WI38 (cell line): ENCODE measurements at regions not wholly inside any gene's neighbourhood (a gene's known extent, or its start where the extent isn't known, plus 50 kb on each side); places are given as distances from the start of the nearest gene placed in this dataset.

ENCODE experiments used
- H3K4me3 ChIP-seq: 2 replicates; pipeline ENCODE4 v1.5.1; 2011; ENCODE audit warnings: low read depth, mild to moderate bottlenecking, control low read depth, low read length
- TF ChIP-seq, protein P1 (sequence below): IDR thresholded peaks from 2 replicates; pipeline ENCODE4 v1.5.1; 2012; ENCODE audit warnings: low read depth, mild to moderate bottlenecking, control low read depth, low read length

DNA sequence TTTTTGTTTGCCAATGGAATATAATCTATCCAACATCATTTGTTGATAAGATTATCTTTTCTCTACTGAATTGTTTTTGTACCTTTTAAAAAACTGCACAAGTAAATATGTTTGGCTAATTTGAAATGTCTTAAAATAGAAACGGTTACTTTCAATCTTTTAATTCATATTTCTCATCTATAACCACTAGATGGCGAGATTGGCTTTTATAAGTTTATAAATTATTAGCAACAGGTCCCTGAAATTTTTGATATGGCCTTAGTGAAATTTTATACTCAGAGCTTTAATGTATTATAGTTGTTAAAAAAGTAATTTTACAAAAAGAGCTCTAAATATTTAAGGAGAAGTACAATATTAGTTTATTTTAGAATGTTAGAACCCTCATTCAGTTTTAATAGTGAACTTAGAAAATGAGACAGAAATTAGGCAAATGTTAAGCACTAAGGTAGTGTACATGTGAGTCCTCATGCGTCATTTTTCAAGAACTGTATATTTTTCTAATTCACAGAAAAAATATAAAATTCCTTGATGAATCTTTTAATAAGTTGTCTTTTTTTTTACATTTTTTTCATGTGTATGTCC is 592.5 kb downstream of the ARL4A start:
- TF ChIP-seq, protein P1, sequence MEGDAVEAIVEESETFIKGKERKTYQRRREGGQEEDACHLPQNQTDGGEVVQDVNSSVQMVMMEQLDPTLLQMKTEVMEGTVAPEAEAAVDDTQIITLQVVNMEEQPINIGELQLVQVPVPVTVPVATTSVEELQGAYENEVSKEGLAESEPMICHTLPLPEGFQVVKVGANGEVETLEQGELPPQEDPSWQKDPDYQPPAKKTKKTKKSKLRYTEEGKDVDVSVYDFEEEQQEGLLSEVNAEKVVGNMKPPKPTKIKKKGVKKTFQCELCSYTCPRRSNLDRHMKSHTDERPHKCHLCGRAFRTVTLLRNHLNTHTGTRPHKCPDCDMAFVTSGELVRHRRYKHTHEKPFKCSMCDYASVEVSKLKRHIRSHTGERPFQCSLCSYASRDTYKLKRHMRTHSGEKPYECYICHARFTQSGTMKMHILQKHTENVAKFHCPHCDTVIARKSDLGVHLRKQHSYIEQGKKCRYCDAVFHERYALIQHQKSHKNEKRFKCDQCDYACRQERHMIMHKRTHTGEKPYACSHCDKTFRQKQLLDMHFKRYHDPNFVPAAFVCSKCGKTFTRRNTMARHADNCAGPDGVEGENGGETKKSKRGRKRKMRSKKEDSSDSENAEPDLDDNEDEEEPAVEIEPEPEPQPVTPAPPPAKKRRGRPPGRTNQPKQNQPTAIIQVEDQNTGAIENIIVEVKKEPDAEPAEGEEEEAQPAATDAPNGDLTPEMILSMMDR = no peak; the same call in 1 of the 2 replicates
- H3K4me3 ChIP-seq = no peak overlapping the region

DNA sequence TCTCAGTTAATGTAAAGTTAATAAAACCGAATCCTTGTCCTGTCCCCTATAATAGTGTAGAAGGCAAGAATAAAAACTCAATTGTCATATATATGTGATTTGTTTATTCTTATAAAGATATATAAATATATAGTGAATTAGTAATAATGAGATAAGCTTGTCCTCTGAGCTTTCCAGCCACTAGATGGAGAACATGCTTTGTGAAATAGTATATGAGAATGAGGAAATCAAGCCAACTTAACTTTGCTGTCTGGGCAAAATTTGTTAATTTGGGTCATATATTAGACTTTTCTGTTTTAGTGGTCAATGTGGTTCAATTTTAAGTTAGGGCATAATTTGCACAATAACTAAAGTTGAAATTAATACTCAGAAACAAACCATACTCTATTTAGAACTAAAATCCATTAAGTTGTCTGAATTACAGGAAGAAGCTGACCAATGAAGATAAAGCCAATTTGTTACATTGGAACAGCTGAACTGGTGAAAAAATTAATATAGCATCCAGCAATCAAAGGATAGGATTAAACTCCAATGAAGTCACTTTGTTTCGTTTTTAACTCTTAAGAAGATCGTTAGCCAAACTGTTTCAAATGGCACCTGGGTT is 595.0 kb downstream of the ARL4A start:
- TF ChIP-seq, protein P1 = no peak; the same call in 1 of the 2 replicates
- H3K4me3 ChIP-seq = no peak overlapping the region

DNA sequence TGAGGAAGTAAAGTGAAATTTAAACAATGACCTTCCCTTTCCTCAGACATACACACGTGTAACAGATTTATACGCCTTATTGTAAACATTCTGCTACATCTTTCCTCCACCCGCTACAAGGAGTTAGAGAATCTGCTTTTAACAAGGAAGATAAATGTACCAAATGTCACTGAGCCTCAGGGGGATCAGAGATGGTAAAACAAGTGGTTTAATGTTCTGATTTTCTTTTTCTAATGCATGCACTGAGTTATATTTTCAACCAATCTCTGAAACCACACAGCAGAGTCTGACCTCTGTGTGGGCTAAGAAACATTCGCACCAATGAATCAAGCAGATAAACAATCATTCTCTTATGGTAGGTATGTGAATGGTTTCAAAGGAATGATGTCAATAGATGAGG is 599.5 kb downstream of the ARL4A start:
- no peak overlapping the region for H3K4me3 ChIP-seq
- TF ChIP-seq, protein P1 = no peak

DNA sequence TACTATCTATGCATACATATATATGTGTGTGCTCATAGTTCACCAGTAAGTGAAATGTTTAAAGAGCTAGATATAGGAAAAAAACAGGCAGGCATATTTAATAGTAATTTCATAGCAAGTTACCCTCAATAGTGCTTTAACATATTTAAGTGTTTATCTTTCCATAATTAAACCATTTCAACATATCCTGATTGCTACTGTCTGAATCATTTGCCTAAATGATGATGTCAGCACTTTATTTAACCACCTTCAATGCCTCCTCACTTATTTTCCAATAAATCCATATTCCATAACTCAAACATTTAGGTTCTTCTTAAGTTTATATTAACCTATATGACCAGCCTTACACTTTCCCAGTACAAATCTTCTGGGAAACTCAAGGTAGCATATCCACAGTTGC is 601.1 kb downstream of the ARL4A start:
- H3K4me3 ChIP-seq = no peak overlapping the region
- TF ChIP-seq, protein P1 = no peak

DNA sequence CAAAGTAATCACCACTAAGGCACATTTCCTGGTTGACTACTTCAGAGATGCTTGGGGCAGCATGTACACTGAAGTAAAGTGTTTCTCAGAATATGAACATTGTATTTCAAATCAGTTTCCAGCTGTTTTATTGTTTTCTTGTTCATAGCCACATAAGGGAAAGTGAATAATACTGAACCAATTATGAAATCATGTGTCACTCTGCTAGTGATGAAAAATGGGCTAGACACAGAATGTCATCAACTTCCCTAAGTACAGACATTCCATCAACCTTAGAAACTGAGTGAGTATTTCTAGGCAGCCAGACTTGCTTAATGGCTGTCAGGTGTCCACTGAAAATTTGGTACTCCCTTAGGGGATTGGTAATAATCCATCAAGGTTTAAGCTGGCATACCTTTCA is 603.5 kb downstream of the ARL4A start:
- no peak overlapping the region for H3K4me3 ChIP-seq
- TF ChIP-seq, protein P1 = no peak

DNA sequence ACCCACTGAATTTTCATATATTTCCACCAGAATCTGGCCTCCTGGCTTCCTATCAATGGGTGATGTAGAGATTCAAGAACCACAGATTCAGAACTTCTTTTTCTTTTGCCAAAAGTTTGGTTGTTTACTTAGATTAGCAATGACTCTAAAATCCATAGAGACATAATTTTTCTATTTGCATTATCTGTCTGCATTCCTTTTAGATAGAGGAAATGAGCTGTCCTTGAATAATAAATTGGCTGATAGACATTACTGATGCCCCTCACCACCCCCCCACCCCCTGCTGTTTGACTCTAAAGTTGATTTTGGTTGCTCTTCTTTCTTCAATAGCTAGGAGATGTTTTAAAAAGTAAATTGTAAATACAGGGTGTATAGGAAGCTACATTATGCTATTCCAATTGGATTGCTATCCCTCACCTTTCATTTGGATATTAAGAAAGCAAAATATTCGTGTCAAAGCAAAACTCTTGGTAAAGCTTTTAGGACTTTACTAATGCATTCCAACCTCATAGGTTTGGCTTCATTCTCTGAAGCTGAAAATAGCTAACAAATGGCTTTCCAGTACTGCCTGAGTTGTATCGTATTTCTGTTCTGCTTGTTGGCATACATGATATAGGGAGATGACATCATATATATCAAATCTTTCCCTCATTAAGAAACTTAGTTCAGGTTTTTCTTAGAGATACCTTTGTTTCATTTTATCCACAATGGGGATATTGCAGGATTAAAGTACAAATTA is 606.0 kb downstream of the ARL4A start:
- TF ChIP-seq, protein P1 = no peak

DNA sequence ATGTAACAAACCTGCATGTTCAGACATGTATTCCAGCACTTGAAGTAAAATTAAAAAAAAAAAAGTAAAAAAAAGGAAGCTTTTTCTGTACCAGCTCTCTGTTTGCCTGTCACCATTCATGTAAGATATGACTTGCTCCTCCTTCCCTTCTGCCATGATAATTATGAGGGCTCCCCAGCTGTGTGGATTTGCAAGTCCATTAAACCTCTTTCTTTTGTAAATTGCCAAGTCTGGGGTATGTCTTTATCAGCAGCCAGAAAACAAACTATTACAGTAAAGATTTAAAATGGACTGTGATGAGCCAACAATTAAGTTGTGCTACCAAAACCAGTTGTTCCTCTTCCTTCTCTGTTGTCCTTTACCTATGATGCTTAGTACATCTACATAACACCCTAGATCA is 619.6 kb downstream of the ARL4A start:
- no peak overlapping the region for H3K4me3 ChIP-seq
- TF ChIP-seq, protein P1 = no peak

More for the DNA sequence above, 606.0 kb downstream of the ARL4A start:
- H3K4me3 ChIP-seq = no peak overlapping the region
